Fibroblast of skin of abdomen (primary cell): ENCODE measurements at regions not wholly inside any gene's neighbourhood (a gene's known extent, or its start where the extent isn't known, plus 50 kb on each side); places are given as distances from the start of the nearest gene placed in this dataset.
A peak's percentile ranks its signal among the peaks of the same experiment; 100 is the strongest.

Experiments
- DNase-seq: peaks from one replicate; pipeline ENCODE4 v3.0.0-alpha.2; 2013

GRCh38 chr1:63710308-63710707, 63.5 kb upstream of the ROR1 start:
- no peak for DNase-seq

DNA sequence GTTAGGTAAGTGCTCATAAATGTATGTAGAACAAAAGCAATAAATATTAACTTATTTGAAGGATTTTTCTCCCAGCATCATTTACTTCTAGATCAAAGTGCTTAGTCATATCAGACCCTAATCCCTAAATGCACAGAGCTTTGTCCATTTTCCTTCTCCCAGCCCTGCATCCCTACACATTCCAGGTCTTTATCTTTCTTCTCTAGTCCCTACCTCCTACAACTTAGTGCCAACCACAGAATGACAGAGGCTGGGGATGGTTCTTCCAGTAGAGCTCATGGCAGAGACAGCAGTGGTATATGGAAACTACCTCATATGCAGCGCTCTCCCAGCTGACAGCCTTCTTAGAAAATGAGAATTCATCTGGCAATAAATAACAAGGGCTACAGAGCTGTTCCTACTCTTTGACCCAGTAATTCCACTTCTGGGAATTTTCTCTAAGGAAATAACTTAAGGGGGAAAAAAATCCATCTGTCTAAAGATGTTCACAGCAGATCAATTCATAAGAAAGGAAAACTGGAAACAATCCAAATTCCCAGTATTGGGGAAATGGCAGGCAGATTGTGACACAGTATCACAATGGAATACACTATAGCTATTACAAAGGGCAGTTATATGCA, 62.9 kb upstream of the ROR1 start:
- DNase-seq, result no peak

DNA sequence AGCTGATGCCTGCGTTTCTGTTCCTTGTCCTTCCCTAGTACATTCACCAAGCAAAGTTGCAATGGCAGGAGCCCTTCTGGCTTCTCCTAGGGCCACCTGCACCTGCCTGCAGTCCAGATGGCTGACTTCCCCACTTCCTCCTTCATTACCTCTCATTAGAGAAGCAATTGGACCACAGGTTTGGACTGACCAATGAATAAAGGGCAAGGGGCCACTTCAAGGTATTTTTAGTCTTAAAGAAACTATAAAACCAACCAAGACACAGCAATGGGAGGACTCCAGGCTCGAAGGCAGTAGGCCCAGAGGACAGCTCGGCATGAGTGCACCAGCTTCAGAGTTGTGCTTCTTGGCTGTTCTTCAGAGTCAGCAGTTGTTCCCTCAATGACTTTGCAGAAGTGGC, 60.8 kb upstream of the ROR1 start:
- DNase-seq, result no peak

- DNase-seq, result peak; percentile 90
These were observed 60.0 kb upstream of the ROR1 start for GRCh38 chr1:63713627-63714481.

GRCh38 chr1:63714482-63714760, 59.4 kb upstream of the ROR1 start:
- no peak for DNase-seq

GRCh38 chr1:63717511-63718065, 56.2 kb upstream of the ROR1 start:
- no peak for DNase-seq

- DNase-seq, result no peak
These were observed 55.3 kb upstream of the ROR1 start for GRCh38 chr1:63718541-63718970.

GRCh38 chr1:63721531-63722189, 52.2 kb upstream of the ROR1 start:
- DNase-seq, result peak; percentile 27

- DNase-seq, result no peak
These were observed 50.2 kb upstream of the ROR1 start for GRCh38 chr1:63723602-63724001.
